ENCODE measurements at regions not wholly inside any gene's neighbourhood (a gene's known extent, or its start where the extent isn't known, plus 50 kb on each side); places are given as distances from the start of the nearest gene placed in this dataset.

DNA sequence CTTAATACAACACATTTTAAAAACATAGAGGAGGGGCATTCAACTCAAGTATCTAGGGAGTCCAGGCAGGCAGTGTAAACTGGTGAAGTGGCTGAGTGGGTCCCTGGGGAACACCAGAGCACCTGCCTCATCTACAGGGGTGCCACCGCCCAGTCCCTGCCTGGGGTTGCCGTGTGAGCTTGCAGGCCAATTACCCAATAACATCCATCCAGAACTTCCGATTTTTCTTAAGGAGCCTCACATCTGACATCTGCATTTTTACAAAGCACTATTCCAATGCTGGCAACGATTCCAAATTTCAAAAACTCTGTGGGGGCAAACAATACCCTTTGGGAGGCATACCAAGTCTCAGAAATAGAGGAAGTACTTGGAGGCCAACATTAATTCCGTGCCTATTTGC is 288.4 kb upstream of the TSHZ2 start:
- no peak for TF ChIP-seq POLR2A (IDR thresholded peaks at IDR 0.05; ENCODE audit: low read depth, low read length)
- TF ChIP-seq MAFK (IDR thresholded peaks at IDR 0.05; ENCODE audit: low read depth, low read length): no peak

Data from IMR-90 (cell line).